NCI-H774 (cell line): ENCODE measurements at regions not wholly inside any gene's neighbourhood (a gene's known extent, or its start where the extent isn't known, plus 50 kb on each side); places are given as distances from the start of the nearest gene placed in this dataset.
"Not testable (repeated sequence)": the region's sequence is repeated elsewhere in the genome, so short reads cannot be mapped to it uniquely, and the experiment has no call there.

Experiments
- DNase-seq: peaks from one replicate; lab custom pipeline; 2025; lab: John Stamatoyannopoulos, UW

GRCh38 chr2:131584380-131584779, 56.7 kb downstream of the CCDC74A start:
- no peak for DNase-seq

- DNase-seq, result no peak
These were observed 57.3 kb downstream of the CCDC74A start for GRCh38 chr2:131584940-131585339.

- DNase-seq, result no peak
These were observed 60.6 kb downstream of the CCDC74A start for GRCh38 chr2:131588152-131588873.

GRCh38 chr2:131589126-131589525, 61.4 kb downstream of the CCDC74A start:
- not testable (repeated sequence) for DNase-seq

- DNase-seq, result no peak
These were observed 62.7 kb downstream of the CCDC74A start for GRCh38 chr2:131590366-131590765.

- DNase-seq, result no peak
These were observed 63.2 kb downstream of the CCDC74A start for GRCh38 chr2:131590896-131591295.

- DNase-seq, result not testable (repeated sequence)
These were observed 68.9 kb downstream of the CCDC74A start for GRCh38 chr2:131596561-131596960.

- DNase-seq, result not testable (repeated sequence)
These were observed 74.8 kb downstream of the CCDC74A start for GRCh38 chr2:131602444-131602843.

GRCh38 chr2:131604652-131605051, 77.0 kb downstream of the CCDC74A start:
- DNase-seq, result not testable (repeated sequence)

- DNase-seq, result not testable (repeated sequence)
These were observed 78.7 kb downstream of the CCDC74A start for GRCh38 chr2:131606366-131606765.

- DNase-seq, result not testable (repeated sequence)
These were observed 79.4 kb downstream of the CCDC74A start for GRCh38 chr2:131607056-131607455.

- DNase-seq, result not testable (repeated sequence)
These were observed 86.9 kb downstream of the CCDC74A start for GRCh38 chr2:131614539-131614938.

GRCh38 chr2:131618320-131618719, 90.6 kb downstream of the CCDC74A start:
- DNase-seq, result not testable (repeated sequence)

GRCh38 chr2:131622874-131623273, 95.2 kb downstream of the CCDC74A start:
- DNase-seq, result not testable (repeated sequence)

- not testable (repeated sequence) for DNase-seq
These were observed 98.3 kb downstream of the CCDC74A start for GRCh38 chr2:131626011-131626410.

GRCh38 chr2:131626565-131626964, 98.9 kb downstream of the CCDC74A start:
- DNase-seq, result not testable (repeated sequence)

- DNase-seq, result not testable (repeated sequence)
These were observed 100.1 kb downstream of the CCDC74A start for GRCh38 chr2:131627777-131628176.

GRCh38 chr2:131631648-131632047, 104.0 kb downstream of the CCDC74A start:
- DNase-seq, result not testable (repeated sequence)

- DNase-seq, result not testable (repeated sequence)
These were observed 105.7 kb downstream of the CCDC74A start for GRCh38 chr2:131633405-131633804.

- DNase-seq, result not testable (repeated sequence)
These were observed 106.4 kb downstream of the CCDC74A start for GRCh38 chr2:131633827-131634695.

- no peak for DNase-seq
These were observed 107.9 kb downstream of the CCDC74A start for GRCh38 chr2:131635611-131636010.

GRCh38 chr2:131636704-131637308, 109.1 kb downstream of the CCDC74A start:
- DNase-seq, result peak; percentile 3
